ENCODE measurements at regions not wholly inside any gene's neighbourhood (a gene's known extent, or its start where the extent isn't known, plus 50 kb on each side); places are given as distances from the start of the nearest gene placed in this dataset.

DNA sequence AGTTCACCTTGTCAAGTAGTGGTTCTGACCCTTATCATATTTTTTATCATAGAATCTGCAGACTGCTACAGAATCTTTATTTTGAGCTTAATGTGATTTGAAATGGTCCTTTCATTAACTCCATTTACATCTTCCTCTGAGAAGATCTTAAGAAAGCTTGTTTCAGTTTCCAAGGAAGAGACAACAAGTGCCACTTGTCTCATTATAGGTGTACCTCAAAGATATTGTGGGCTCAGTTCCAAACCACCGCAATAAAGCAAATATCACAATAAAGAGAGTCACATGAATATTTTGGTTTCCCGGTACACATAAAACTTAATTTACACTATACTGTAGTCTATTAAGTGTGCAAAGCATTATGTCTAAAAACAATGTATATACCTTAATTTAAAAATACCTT is 66.4 kb upstream of the ATXN1 start:
- no peaks in the 10 kb centered on the region for H3F3A ChIP-seq (ENCODE audit: low read depth)
- TF ChIP-seq EZH2phosphoT487 (IDR thresholded peaks at IDR 0.05; ENCODE audit: borderline replicate concordance), result no peak
- TF ChIP-seq, protein P1, sequence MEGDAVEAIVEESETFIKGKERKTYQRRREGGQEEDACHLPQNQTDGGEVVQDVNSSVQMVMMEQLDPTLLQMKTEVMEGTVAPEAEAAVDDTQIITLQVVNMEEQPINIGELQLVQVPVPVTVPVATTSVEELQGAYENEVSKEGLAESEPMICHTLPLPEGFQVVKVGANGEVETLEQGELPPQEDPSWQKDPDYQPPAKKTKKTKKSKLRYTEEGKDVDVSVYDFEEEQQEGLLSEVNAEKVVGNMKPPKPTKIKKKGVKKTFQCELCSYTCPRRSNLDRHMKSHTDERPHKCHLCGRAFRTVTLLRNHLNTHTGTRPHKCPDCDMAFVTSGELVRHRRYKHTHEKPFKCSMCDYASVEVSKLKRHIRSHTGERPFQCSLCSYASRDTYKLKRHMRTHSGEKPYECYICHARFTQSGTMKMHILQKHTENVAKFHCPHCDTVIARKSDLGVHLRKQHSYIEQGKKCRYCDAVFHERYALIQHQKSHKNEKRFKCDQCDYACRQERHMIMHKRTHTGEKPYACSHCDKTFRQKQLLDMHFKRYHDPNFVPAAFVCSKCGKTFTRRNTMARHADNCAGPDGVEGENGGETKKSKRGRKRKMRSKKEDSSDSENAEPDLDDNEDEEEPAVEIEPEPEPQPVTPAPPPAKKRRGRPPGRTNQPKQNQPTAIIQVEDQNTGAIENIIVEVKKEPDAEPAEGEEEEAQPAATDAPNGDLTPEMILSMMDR (conservative IDR thresholded peaks at IDR 0.05; ENCODE audit: low read length), result no peak
- no peaks in the 10 kb centered on the region for H4K20me1 ChIP-seq (ENCODE audit: insufficient read depth, low read length, poor library complexity, severe bottlenecking)
- H3K4me3 ChIP-seq (ENCODE audit: low read length, poor library complexity, severe bottlenecking), result no peak overlapping the region
- H3K9me3 ChIP-seq (ENCODE audit: insufficient read depth, low read depth, low read length), result no peaks in the 10 kb centered on the region
- no peak overlapping the region for H3K9ac ChIP-seq (ENCODE audit: low read depth, low read length, poor library complexity, severe bottlenecking)
- H3K9me2 ChIP-seq (replicated peaks; ENCODE audit: low read depth, low read length), result no peaks in the 10 kb centered on the region
- no peak overlapping the region for H2AFZ ChIP-seq (ENCODE audit: low read length)
- H3K4me1 ChIP-seq (ENCODE audit: insufficient read depth, low read length, poor library complexity, severe bottlenecking), result peaks cover 24% of the 10 kb centered on the region
- no peaks in the 10 kb centered on the region for H3K27me3 ChIP-seq (ENCODE audit: insufficient read depth, low read length, poor library complexity, severe bottlenecking)
- no peaks in the 10 kb centered on the region for H3K79me2 ChIP-seq (ENCODE audit: insufficient read depth, low read length)
- no peak overlapping the region for H3K4me2 ChIP-seq (ENCODE audit: low read depth, low read length, poor library complexity, severe bottlenecking)
- H3K36me3 ChIP-seq (ENCODE audit: insufficient read depth, low read length), result no peaks in the 10 kb centered on the region

DNA sequence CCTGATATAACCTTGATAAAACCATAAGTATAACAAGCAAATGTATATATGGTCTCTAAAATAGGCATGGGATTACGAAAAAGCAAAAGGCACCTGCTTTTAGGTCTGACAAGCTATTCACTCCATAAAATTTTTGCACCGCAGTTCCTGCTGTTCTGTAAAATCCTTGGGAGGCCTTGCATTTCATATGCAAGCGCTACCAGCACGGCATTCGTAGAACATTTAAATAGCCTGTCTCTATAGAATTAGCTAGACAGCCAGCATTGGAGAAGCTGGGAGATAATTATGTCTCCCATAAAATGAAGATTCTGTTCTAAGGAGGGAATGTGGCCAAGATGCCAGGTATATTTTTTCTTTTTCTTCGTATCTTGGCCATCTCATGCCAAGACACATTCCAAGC is 64.5 kb upstream of the ATXN1 start:
- no peaks in the 10 kb centered on the region for H3F3A ChIP-seq (ENCODE audit: low read depth)
- no peak overlapping the region for H2AFZ ChIP-seq (ENCODE audit: low read length)
- H3K27me3 ChIP-seq (ENCODE audit: insufficient read depth, low read length, poor library complexity, severe bottlenecking), result no peaks in the 10 kb centered on the region
- H3K4me2 ChIP-seq (ENCODE audit: low read depth, low read length, poor library complexity, severe bottlenecking), result no peak overlapping the region
- H4K20me1 ChIP-seq (ENCODE audit: insufficient read depth, low read length, poor library complexity, severe bottlenecking), result no peaks in the 10 kb centered on the region
- H3K79me2 ChIP-seq (ENCODE audit: insufficient read depth, low read length), result no peaks in the 10 kb centered on the region
- no peaks in the 10 kb centered on the region for H3K9me3 ChIP-seq (ENCODE audit: insufficient read depth, low read depth, low read length)
- TF ChIP-seq, protein P1 (conservative IDR thresholded peaks at IDR 0.05; ENCODE audit: low read length), result no peak
- no peak for TF ChIP-seq EZH2phosphoT487 (IDR thresholded peaks at IDR 0.05; ENCODE audit: borderline replicate concordance)
- H3K4me1 ChIP-seq (ENCODE audit: insufficient read depth, low read length, poor library complexity, severe bottlenecking), result peaks cover 13% of the 10 kb centered on the region
- H3K36me3 ChIP-seq (ENCODE audit: insufficient read depth, low read length), result no peaks in the 10 kb centered on the region
- H3K4me3 ChIP-seq (ENCODE audit: low read length, poor library complexity, severe bottlenecking), result no peak overlapping the region
- H3K9me2 ChIP-seq (replicated peaks; ENCODE audit: low read depth, low read length), result no peaks in the 10 kb centered on the region
- H3K9ac ChIP-seq (ENCODE audit: low read depth, low read length, poor library complexity, severe bottlenecking), result no peak overlapping the region

DNA sequence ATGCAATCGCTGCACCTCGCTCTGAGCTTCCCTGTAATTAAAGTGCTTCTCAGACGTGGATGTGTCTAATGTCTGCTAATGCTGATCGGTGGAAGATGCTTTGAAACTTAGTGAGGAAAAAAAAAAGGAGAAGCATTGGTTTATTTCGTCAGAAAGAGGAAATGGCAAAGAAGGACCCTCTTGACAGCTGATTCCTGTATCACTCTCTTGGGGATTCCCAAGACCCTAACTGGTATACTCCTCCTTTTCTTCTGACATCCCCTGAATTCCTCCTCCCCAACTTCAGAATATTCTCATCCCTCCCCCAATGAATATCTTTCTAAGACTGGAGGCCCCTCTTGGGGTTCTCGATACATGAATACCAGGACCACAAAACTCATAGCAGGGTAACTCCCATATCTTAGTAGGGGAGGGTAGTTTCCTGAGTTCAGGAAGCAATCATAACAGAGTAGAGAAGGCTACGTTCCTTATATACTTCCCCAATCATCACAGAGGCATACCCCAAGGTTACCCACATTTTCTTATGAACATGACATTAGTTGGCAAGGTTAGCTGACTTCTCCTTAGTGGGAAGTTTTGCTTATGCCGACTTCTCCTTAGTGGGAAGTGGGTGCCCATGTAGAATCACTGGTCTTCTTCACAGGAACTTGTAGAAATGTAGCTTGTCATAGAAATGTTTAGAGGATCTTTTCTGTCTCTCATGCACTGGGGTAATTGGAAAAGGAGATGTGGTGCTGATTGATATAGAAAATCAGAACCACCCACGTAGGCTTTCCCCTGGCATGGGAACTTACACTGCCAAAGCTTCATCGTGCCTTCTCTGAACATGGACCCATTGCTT is 63.8 kb upstream of the ATXN1 start:
- Histone ChIP-seq H3K9me3 (ENCODE audit: insufficient read depth, low read depth, low read length) (no peaks in the 10 kb centered on the region), H3K9ac (ENCODE audit: low read depth, low read length, poor library complexity, severe bottlenecking) (no peak overlapping the region), H4K20me1 (ENCODE audit: insufficient read depth, low read length, poor library complexity, severe bottlenecking) (no peaks in the 10 kb centered on the region), H3K4me3 (ENCODE audit: low read length, poor library complexity, severe bottlenecking) (no peak overlapping the region), H3K4me2 (ENCODE audit: low read depth, low read length, poor library complexity, severe bottlenecking) (no peak overlapping the region), H3K79me2 (ENCODE audit: insufficient read depth, low read length) (no peaks in the 10 kb centered on the region), H3K9me2 (replicated peaks; ENCODE audit: low read depth, low read length) (no peaks in the 10 kb centered on the region), H3F3A (ENCODE audit: low read depth) (no peaks in the 10 kb centered on the region), H2AFZ (ENCODE audit: low read length) (no peak overlapping the region), H3K27me3 (ENCODE audit: insufficient read depth, low read length, poor library complexity, severe bottlenecking) (no peaks in the 10 kb centered on the region), H3K4me1 (ENCODE audit: insufficient read depth, low read length, poor library complexity, severe bottlenecking) (peaks cover 13% of the 10 kb centered on the region), H3K36me3 (ENCODE audit: insufficient read depth, low read length) (no peaks in the 10 kb centered on the region)
- TF ChIP-seq EZH2phosphoT487 (IDR thresholded peaks at IDR 0.05; ENCODE audit: borderline replicate concordance), result no peak
- TF ChIP-seq, protein P1 (conservative IDR thresholded peaks at IDR 0.05; ENCODE audit: low read length), result no peak
